Endothelial cell of umbilical vein (primary cell): ENCODE measurements at regions not wholly inside any gene's neighbourhood (a gene's known extent, or its start where the extent isn't known, plus 50 kb on each side); places are given as distances from the start of the nearest gene placed in this dataset.
"Not testable (repeated sequence)": the region's sequence is repeated elsewhere in the genome, so short reads cannot be mapped to it uniquely, and the experiment has no call there.

ENCODE experiments used
- BruUV-seq: library from RNA; stranded (reverse); fragments of 400-500 nt; replicated peaks from 2 replicates; lab custom pipeline; 2021; lab: Mats Ljungman, UMichigan
- CTCF ChIA-PET: fragments of 300-600, 350-600 bp; sonication (Branson Sonifier 250); formaldehyde crosslinking; loops from one replicate; lab custom pipeline; 2021; ENCODE audit warnings: antibody characterized with exemption, inconsistent platforms; lab: Charles Lee
- POLR2A ChIA-PET: fragments of 300-600, 350-600 bp; sonication (Branson Sonifier 250); formaldehyde crosslinking; loops from one replicate; lab custom pipeline; 2021; ENCODE audit warnings: antibody characterized with exemption, inconsistent platforms; lab: Charles Lee
- DNase-seq: peaks from one replicate; pipeline ENCODE4 v3.0.0-alpha.2; 2011; ENCODE audit warnings: low read depth, low spot score
- FAIRE-seq: peaks from 2 replicates; lab custom pipeline; 2011; peaks lifted over from hg19 to GRCh38; lab: Jason Lieb, UNC
- H2AFZ ChIP-seq: 2 replicates; pipeline ENCODE4 v1.6.0; 2012; ENCODE audit warnings: low read depth, low read length, control low read depth, inconsistent platforms
- H3K27ac ChIP-seq: 2 replicates; pipeline ENCODE4 v1.5.1; 2011; ENCODE audit warnings: low read depth, mild to moderate bottlenecking, control low read depth, low read length, moderate library complexity; ENCODE audit not compliant: insufficient read depth
- H3K27me3 ChIP-seq, 2 experiments: 2 replicates each; pipeline versions ENCODE4 v1.6.0 to v1.6.1; 2011; ENCODE audit warnings: low read length in 2 of 2, mixed read lengths in 1 of 2; ENCODE audit not compliant: control insufficient read depth in 2 of 2, insufficient read depth in 2 of 2
- H3K36me3 ChIP-seq, 2 experiments: 2 replicates in 1 of 2; 3 replicates in 1 of 2; pipeline ENCODE4 v1.5.1; 2011; ENCODE audit warnings: low read length in 2 of 2, mild to moderate bottlenecking in 1 of 2, moderate library complexity in 1 of 2; ENCODE audit not compliant: control insufficient read depth in 2 of 2, insufficient read depth in 2 of 2; ENCODE audit errors: extremely low read depth in 1 of 2
- H3K4me1 ChIP-seq: 3 replicates; pipeline ENCODE4 v1.5.1; 2011; ENCODE audit warnings: mild to moderate bottlenecking, low read length; ENCODE audit not compliant: control insufficient read depth, insufficient read depth; ENCODE audit errors: extremely low read depth
- H3K4me2 ChIP-seq: 2 replicates; pipeline ENCODE4 v1.6.1; 2011; ENCODE audit warnings: low read length, control low read depth, mixed read lengths; ENCODE audit not compliant: insufficient read depth
- H3K4me3 ChIP-seq, 3 experiments: fragments of 200-600 bp in 1 of 3; sonication (generic), shearing (Covaris generic) in 1 of 3; replicated peaks in 1 of 3; 2 replicates each; pipeline ENCODE4 v1.5.1; 2011 to 2016; ENCODE audit warnings: control low read depth in 3 of 3, low read length in 3 of 3, mild to moderate bottlenecking in 2 of 3, inconsistent platforms in 1 of 3, low read depth in 1 of 3, moderate library complexity in 1 of 3; ENCODE audit not compliant: insufficient read depth in 1 of 3
- H3K79me2 ChIP-seq: 2 replicates; pipeline ENCODE4 v1.6.0; 2012; ENCODE audit warnings: low read length, inconsistent platforms; ENCODE audit not compliant: control insufficient read depth, insufficient read depth
- H3K9ac ChIP-seq: replicated peaks from 2 replicates; pipeline ENCODE3; 2011; ENCODE audit warnings: low read length, control low read depth; ENCODE audit not compliant: insufficient read depth; ENCODE audit errors: extremely low read depth
- H3K9me1 ChIP-seq: replicated peaks from 3 replicates; pipeline ENCODE4 v1.6.0; 2011; ENCODE audit warnings: mild to moderate bottlenecking, low read length; ENCODE audit not compliant: control insufficient read depth, insufficient read depth; ENCODE audit errors: extremely low read depth
- H3K9me3 ChIP-seq: replicated peaks from 2 replicates; pipeline ENCODE4 v1.5.1; 2012; ENCODE audit warnings: low read length, inconsistent platforms; ENCODE audit not compliant: control insufficient read depth, insufficient read depth
- H4K20me1 ChIP-seq: replicated peaks from 2 replicates; pipeline ENCODE3; 2011; ENCODE audit warnings: mild to moderate bottlenecking, low read length; ENCODE audit not compliant: control insufficient read depth, insufficient read depth; ENCODE audit errors: extremely low read depth
- FOS ChIP-seq: IDR thresholded peaks from 2 replicates; pipeline ENCODE4 v1.6.1; 2011; ENCODE audit warnings: mild to moderate bottlenecking, low read length, moderate library complexity, borderline replicate concordance; ENCODE audit not compliant: insufficient read depth
- GATA2 ChIP-seq: IDR thresholded peaks from 2 replicates; pipeline ENCODE4 v1.7.0; 2011; ENCODE audit warnings: low read depth, mild to moderate bottlenecking, moderate library complexity, mixed read lengths, low read length; ENCODE audit not compliant: insufficient read length, insufficient read depth
- JUN ChIP-seq: IDR thresholded peaks from 2 replicates; pipeline ENCODE4 v1.6.1; 2011; ENCODE audit warnings: borderline replicate concordance, low read depth; ENCODE audit not compliant: insufficient read length, insufficient read depth
- MYC ChIP-seq: IDR thresholded peaks from one replicate; pipeline ENCODE4 v1.6.1; 2011; ENCODE audit warnings: mild to moderate bottlenecking, low read depth, low read length
- POLR2A ChIP-seq: IDR thresholded peaks from 2 replicates; pipeline ENCODE4 v1.6.1; 2012; ENCODE audit warnings: low read depth, mild to moderate bottlenecking, control low read depth, low read length
- POLR2AphosphoS5 ChIP-seq: IDR thresholded peaks from 2 replicates; pipeline ENCODE4 v1.6.1; 2012; ENCODE audit warnings: low read depth, mild to moderate bottlenecking, control low read depth, low read length, moderate library complexity; ENCODE audit not compliant: insufficient read depth
- dilution Hi-C: fragments of 300-500 bp; cut with MboI; formaldehyde crosslinking; loops from one replicate; pipeline ENCODE4 v1.15.0; 2019; ENCODE audit warnings: low sequenced_read_pairs; ENCODE audit not compliant: extremely low pct_ligation_motif_present
- intact Hi-C: fragments of 100-400 bp; cut with micrococcal nuclease; formaldehyde crosslinking; loops from one replicate; pipeline ENCODE4 v1.10.0; 2022
- TF ChIP-seq, protein P1 (sequence below), 2 donors: IDR thresholded peaks; 1 replicate in 1 of 2; 2 replicates in 1 of 2; pipeline ENCODE4 v1.5.1; 2011; ENCODE audit warnings: low read length in 2 of 2, mild to moderate bottlenecking in 2 of 2, moderate library complexity in 2 of 2, control low read depth in 1 of 2, inconsistent platforms in 1 of 2, low read depth in 1 of 2; ENCODE audit not compliant: insufficient read depth in 1 of 2; ENCODE audit errors: extremely low read depth in 1 of 2

DNA sequence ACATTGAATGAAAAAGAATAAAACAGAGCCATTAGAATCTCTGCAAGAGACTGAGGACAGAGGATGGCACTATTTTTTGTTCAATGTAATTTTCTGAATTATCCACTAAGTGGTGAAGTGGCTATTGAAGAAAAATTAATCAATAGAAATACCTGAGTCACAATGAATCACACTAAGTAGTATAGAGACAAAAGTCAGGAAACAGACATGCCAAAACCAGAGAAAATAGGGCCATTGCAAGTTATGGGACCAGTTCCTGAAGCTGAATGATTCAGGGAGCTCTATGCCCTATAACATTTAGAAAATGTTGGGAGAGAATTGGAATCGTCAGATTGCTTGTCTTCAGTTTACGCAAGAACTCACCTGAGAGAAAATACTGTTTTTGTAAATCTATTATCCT, 1103.2 kb upstream of the ALCAM start:
- FAIRE-seq (no peak), DNase-seq (no peak)
- Histone ChIP-seq H3K9me3 (no peaks in the 10 kb centered on the region), H3K4me2 (no peak overlapping the region), H4K20me1 (no peaks in the 10 kb centered on the region), H3K4me1 (no peaks in the 10 kb centered on the region), H2AFZ (no peak overlapping the region), H3K4me3 (no peak overlapping the region), H3K9me1 (no peaks in the 10 kb centered on the region), H3K27me3 (no peaks in the 10 kb centered on the region), H3K27ac (no peak overlapping the region), H3K36me3 (no peaks in the 10 kb centered on the region), H3K79me2 (no peaks in the 10 kb centered on the region), H3K9ac (no peak overlapping the region)
- POLR2A ChIA-PET, result no interaction called here
- intact Hi-C loops (no loop called here), dilution Hi-C loops (no loop called here)
- no TSS peak for BruUV-seq
- TF ChIP-seq GATA2 (no peak), FOS (no peak), POLR2A (no peak), POLR2AphosphoS5 (no peak), JUN (no peak), MYC (no peak)
- TF ChIP-seq, protein P1, sequence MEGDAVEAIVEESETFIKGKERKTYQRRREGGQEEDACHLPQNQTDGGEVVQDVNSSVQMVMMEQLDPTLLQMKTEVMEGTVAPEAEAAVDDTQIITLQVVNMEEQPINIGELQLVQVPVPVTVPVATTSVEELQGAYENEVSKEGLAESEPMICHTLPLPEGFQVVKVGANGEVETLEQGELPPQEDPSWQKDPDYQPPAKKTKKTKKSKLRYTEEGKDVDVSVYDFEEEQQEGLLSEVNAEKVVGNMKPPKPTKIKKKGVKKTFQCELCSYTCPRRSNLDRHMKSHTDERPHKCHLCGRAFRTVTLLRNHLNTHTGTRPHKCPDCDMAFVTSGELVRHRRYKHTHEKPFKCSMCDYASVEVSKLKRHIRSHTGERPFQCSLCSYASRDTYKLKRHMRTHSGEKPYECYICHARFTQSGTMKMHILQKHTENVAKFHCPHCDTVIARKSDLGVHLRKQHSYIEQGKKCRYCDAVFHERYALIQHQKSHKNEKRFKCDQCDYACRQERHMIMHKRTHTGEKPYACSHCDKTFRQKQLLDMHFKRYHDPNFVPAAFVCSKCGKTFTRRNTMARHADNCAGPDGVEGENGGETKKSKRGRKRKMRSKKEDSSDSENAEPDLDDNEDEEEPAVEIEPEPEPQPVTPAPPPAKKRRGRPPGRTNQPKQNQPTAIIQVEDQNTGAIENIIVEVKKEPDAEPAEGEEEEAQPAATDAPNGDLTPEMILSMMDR (IDR thresholded peaks at IDR 0.05; ENCODE audit: extremely low read depth in 1 of 2, insufficient read depth in 1 of 2, low read depth in 1 of 2, low read length in 2 of 2), result no peak
- CTCF ChIA-PET, result interaction anchor here (1.4 kb wide), 1 partner anchor 10 kb away, joined by 4 read pairs; no protein-coding TSS in a partner anchor

DNA sequence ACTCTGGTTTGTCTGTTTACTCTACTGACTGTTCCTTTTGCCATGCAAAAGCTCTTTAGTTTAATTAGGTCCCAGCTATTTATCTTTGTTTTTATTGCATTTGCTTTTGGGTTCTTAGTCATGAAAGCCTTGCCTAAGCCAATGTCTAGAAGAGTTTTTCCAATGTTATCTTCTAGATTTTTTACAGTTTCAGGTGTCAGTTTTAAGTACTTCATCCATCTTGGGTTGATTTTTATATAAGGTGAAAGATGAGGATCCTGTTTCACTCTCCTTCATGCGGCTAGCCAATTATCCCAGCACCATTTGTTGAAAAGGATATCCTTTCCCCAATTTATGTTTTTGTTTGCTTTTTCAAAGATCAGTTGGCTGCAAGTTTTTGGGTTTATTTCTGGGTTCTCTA, 1100.5 kb upstream of the ALCAM start:
- CTCF ChIA-PET, H4K20me1 ChIP-seq, H3K79me2 ChIP-seq, POLR2A ChIA-PET, H3K27me3 ChIP-seq, H3K4me1 ChIP-seq, H3K4me2 ChIP-seq, dilution Hi-C loops, BruUV-seq, H3K27ac ChIP-seq, H3K9ac ChIP-seq, H3K9me3 ChIP-seq, H3K36me3 ChIP-seq, H3K9me1 ChIP-seq, H3K4me3 ChIP-seq, H2AFZ ChIP-seq, FAIRE-seq, intact Hi-C loops, DNase-seq: not testable (repeated sequence)
